WERI-Rb-1 (cell line): ENCODE measurements at regions not wholly inside any gene's neighbourhood (a gene's known extent, or its start where the extent isn't known, plus 50 kb on each side); places are given as distances from the start of the nearest gene placed in this dataset.
"Not testable (repeated sequence)": the region's sequence is repeated elsewhere in the genome, so short reads cannot be mapped to it uniquely, and the experiment has no call there.

Source experiments
- DNase-seq: peaks from one replicate; pipeline ENCODE4 v3.0.0-alpha.2; 2020
- H3K27ac ChIP-seq: fragments of 250-450 bp; sonication (Bioruptor Pico); 2 replicates; pipeline ENCODE4 v1.5.1; 2020; ENCODE audit warnings: mild to moderate bottlenecking, moderate library complexity
- H3K27me3 ChIP-seq: fragments of 250-450 bp; sonication (Bioruptor Pico); 2 replicates; pipeline ENCODE4 v1.5.1; 2021; ENCODE audit warnings: mild to moderate bottlenecking, low read depth, moderate library complexity; ENCODE audit not compliant: insufficient read depth, severe bottlenecking
- H3K36me3 ChIP-seq: fragments of 250-450 bp; sonication (Bioruptor Pico); 2 replicates; pipeline ENCODE4 v1.5.1; 2020; ENCODE audit warnings: mild to moderate bottlenecking, moderate library complexity
- H3K4me3 ChIP-seq: 2 replicates; pipeline ENCODE4 v1.5.1; 2011; ENCODE audit warnings: low read depth, mild to moderate bottlenecking, control low read depth, low read length
- H3K9me3 ChIP-seq: fragments of 250-450 bp; sonication (Bioruptor Pico); 2 replicates; pipeline ENCODE4 v1.5.1; 2021; ENCODE audit warnings: mild to moderate bottlenecking, moderate library complexity; ENCODE audit not compliant: severe bottlenecking
- CTCF ChIP-seq: IDR thresholded peaks from 2 replicates; pipeline ENCODE4 v1.5.1; 2011; ENCODE audit warnings: low read depth, mild to moderate bottlenecking, control low read depth, inconsistent platforms, low read length

GRCh38 chr5:108515517-108516105 lies 133.7 kb upstream of the FBXL17 start:
- Histone ChIP-seq H3K36me3 (no peaks in the 10 kb centered on the region), H3K9me3 (no peaks in the 10 kb centered on the region), H3K4me3 (no peak overlapping the region), H3K27me3 (no peaks in the 10 kb centered on the region), H3K27ac (no peak overlapping the region)
- DNase-seq, result no peak
- TF ChIP-seq CTCF, result no peak

DNA sequence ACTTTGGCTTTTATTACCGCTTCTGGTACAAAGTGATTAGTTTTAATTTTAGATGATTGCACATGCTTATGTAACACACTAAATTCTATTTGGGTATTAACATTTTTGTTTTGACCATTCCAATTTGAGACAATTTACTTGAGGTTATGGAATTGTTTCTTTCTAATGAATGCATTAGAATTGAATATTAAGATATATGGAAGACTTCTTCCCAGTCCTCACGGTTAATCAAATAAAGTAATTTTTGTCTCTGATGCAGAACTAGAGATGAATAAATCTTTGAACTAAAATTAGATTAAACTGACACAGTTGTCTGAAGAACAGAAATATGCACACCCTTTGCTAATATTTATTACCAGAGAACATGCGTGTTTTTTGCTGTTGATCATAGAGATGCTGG lies 127.1 kb upstream of the FBXL17 start:
- Histone ChIP-seq H3K27ac (no peak overlapping the region), H3K27me3 (no peaks in the 10 kb centered on the region), H3K9me3 (no peaks in the 10 kb centered on the region), H3K36me3 (no peaks in the 10 kb centered on the region), H3K4me3 (no peak overlapping the region)
- no peak for TF ChIP-seq CTCF
- DNase-seq, result no peak

DNA sequence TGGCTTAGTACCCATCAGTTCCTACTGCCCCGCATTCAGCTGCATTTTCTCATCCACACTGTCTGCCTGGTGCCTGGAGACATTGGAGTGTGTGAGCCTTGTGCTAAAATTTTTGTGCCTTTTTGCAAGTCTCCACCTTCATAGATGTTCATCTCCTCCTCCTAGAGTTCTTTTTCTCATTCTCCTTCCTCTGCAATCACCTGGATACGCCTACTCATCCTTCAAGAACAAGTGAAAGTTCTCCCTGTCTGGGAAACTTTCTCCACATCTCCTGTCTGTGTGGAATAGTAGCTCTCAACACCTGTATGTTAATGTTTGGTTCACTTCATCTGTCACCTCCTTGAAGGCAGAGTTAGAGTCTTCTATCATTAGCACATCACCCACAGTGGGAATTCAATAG lies 125.7 kb upstream of the FBXL17 start:
- no peak overlapping the region for H3K27ac ChIP-seq
- no peak for TF ChIP-seq CTCF

DNA sequence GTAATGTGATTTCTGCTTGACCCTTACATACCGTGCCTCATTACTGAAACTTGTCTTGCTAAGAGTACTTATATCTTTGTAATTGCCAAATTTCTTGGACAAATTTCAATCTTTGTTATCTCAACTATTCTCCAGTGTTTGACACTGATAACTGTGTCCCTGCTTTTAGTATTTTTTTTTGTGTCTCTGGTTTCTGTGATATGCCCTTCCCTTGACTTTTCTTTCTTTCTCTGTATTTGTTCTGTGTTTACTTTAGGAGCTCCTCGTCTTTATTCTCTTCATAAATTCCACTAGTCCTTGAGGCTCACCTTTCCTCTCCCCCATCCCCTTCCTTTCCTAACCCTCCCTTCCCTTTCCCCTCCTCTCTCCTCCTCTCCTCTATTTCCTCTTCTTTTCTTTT lies 123.7 kb upstream of the FBXL17 start:
- H3K27ac ChIP-seq, result no peak overlapping the region
- no peak for DNase-seq
- H3K27me3 ChIP-seq, result no peaks in the 10 kb centered on the region
- H3K4me3 ChIP-seq, result no peak overlapping the region
- H3K36me3 ChIP-seq, result no peaks in the 10 kb centered on the region
- H3K9me3 ChIP-seq, result no peaks in the 10 kb centered on the region
- TF ChIP-seq CTCF, result no peak

More for the DNA sequence above, 125.7 kb upstream of the FBXL17 start:
- Histone ChIP-seq H3K36me3 (no peaks in the 10 kb centered on the region), H3K4me3 (no peak overlapping the region), H3K27me3 (no peaks in the 10 kb centered on the region), H3K9me3 (no peaks in the 10 kb centered on the region)
- no peak for DNase-seq

GRCh38 chr5:108504974-108505373 lies 123.1 kb upstream of the FBXL17 start:
- Histone ChIP-seq H3K27ac (no peak overlapping the region), H3K36me3 (no peaks in the 10 kb centered on the region), H3K4me3 (no peak overlapping the region), H3K9me3 (no peaks in the 10 kb centered on the region), H3K27me3 (no peaks in the 10 kb centered on the region)
- DNase-seq, result no peak
- TF ChIP-seq CTCF, result no peak

GRCh38 chr5:108503986-108504385 lies 122.1 kb upstream of the FBXL17 start:
- Histone ChIP-seq H3K9me3 (no peaks in the 10 kb centered on the region), H3K27ac (no peak overlapping the region), H3K27me3 (no peaks in the 10 kb centered on the region), H3K36me3 (no peaks in the 10 kb centered on the region), H3K4me3 (no peak overlapping the region)
- DNase-seq, result no peak
- TF ChIP-seq CTCF, result no peak

GRCh38 chr5:108495615-108496014 lies 113.7 kb upstream of the FBXL17 start:
- DNase-seq, H3K27me3 ChIP-seq, H3K27ac ChIP-seq, H3K9me3 ChIP-seq, H3K4me3 ChIP-seq, H3K36me3 ChIP-seq: not testable (repeated sequence)
